CD14-positive monocyte (primary cell): ENCODE measurements at regions not wholly inside any gene's neighbourhood (a gene's known extent, or its start where the extent isn't known, plus 50 kb on each side); places are given as distances from the start of the nearest gene placed in this dataset.

Experiments used
- DNase-seq, 3 donors: peaks; one replicate each; pipeline ENCODE4 v3.0.0-alpha.2; 2011 to 2022
- H2AFZ ChIP-seq: 2 replicates; pipeline ENCODE4 v1.6.0; 2012; ENCODE audit warnings: mild to moderate bottlenecking, low read depth, low read length, inconsistent platforms; ENCODE audit not compliant: insufficient read depth, poor library complexity, severe bottlenecking
- H3K27ac ChIP-seq, 2 donors: 1 replicate in 1 of 2; 2 replicates in 1 of 2; pipeline ENCODE4 v1.5.1; 2012 to 2013; ENCODE audit warnings: low read length in 2 of 2, control low read depth in 1 of 2, inconsistent platforms in 1 of 2, low read depth in 1 of 2, mild to moderate bottlenecking in 1 of 2
- H3K27me3 ChIP-seq, 2 donors: one replicate each; pipeline versions ENCODE4 v1.6.0 to v1.6.1; 2011 to 2013; ENCODE audit warnings: low read length in 2 of 2; ENCODE audit not compliant: control insufficient read depth in 2 of 2, insufficient read depth in 2 of 2
- H3K36me3 ChIP-seq, 2 donors: replicated peaks in 1 of 2; 1 replicate in 1 of 2; 2 replicates in 1 of 2; pipeline versions ENCODE4 v1.5.1 to v1.6.1; 2012 to 2013; ENCODE audit warnings: low read length in 2 of 2, control low read depth in 1 of 2, inconsistent platforms in 1 of 2, mild to moderate bottlenecking in 1 of 2; ENCODE audit not compliant: insufficient read depth in 2 of 2, control insufficient read depth in 1 of 2
- H3K4me1 ChIP-seq, 2 donors: 1 replicate in 1 of 2; 2 replicates in 1 of 2; pipeline versions ENCODE4 v1.5.1 to v1.6.1; 2012 to 2013; ENCODE audit warnings: low read length in 2 of 2, control low read depth in 1 of 2, inconsistent platforms in 1 of 2, mild to moderate bottlenecking in 1 of 2, moderate library complexity in 1 of 2; ENCODE audit not compliant: insufficient read depth in 2 of 2, control insufficient read depth in 1 of 2
- H3K4me2 ChIP-seq: replicated peaks from 2 replicates; pipeline ENCODE3; 2012; ENCODE audit warnings: low read length, moderate library complexity, mild to moderate bottlenecking; ENCODE audit not compliant: poor library complexity, severe bottlenecking; ENCODE audit errors: extremely low read depth
- H3K4me3 ChIP-seq, 3 experiments: fragments of 200-600 bp in 1 of 3; sonication (generic) in 1 of 3; replicated peaks in 1 of 3; 1 replicate in 2 of 3; 2 replicates in 1 of 3; pipeline ENCODE4 v1.5.1; 2011 to 2013; ENCODE audit warnings: low read length in 3 of 3, mild to moderate bottlenecking in 3 of 3, control low read depth in 2 of 3, low read depth in 2 of 3, inconsistent platforms in 1 of 3, moderate library complexity in 1 of 3
- H3K79me2 ChIP-seq: 2 replicates; pipeline ENCODE4 v1.6.0; 2012; ENCODE audit warnings: mild to moderate bottlenecking, control low read depth, inconsistent platforms, low read length, moderate library complexity; ENCODE audit not compliant: insufficient read depth
- H3K9ac ChIP-seq: 2 replicates; pipeline ENCODE4 v1.6.0; 2017; ENCODE audit warnings: low read length, mild to moderate bottlenecking; ENCODE audit not compliant: insufficient read depth, poor library complexity, severe bottlenecking
- H3K9me3 ChIP-seq, 2 donors: replicated peaks in 1 of 2; 1 replicate in 1 of 2; 2 replicates in 1 of 2; pipeline versions ENCODE4 v1.5.1 to v1.6.1; 2012 to 2013; ENCODE audit warnings: low read length in 2 of 2, control low read depth in 1 of 2; ENCODE audit not compliant: control insufficient read depth in 1 of 2, insufficient read depth in 1 of 2
- H4K20me1 ChIP-seq: 2 replicates; pipeline ENCODE4 v1.6.0; 2012; ENCODE audit warnings: mild to moderate bottlenecking, low read length, control low read depth, moderate library complexity; ENCODE audit not compliant: insufficient read depth
- H3K27ac Mint-ChIP-seq, 7 donors: one replicate each; pipeline ENCODE4 v1.8.0; 2020; ENCODE audit warnings: mild to moderate bottlenecking in 7 of 7, mixed read lengths in 7 of 7, moderate library complexity in 6 of 7, inconsistent platforms in 2 of 7
- H3K27me3 Mint-ChIP-seq, 3 donors: one replicate each; pipeline ENCODE4 v1.8.0; 2021 to 2022; ENCODE audit warnings: low read depth in 3 of 3, mild to moderate bottlenecking in 3 of 3, mixed read lengths in 3 of 3, moderate library complexity in 3 of 3, inconsistent platforms in 1 of 3
- H3K36me3 Mint-ChIP-seq, 2 donors: one replicate each; pipeline ENCODE4 v1.8.0; 2020; ENCODE audit warnings: mixed read lengths in 2 of 2, inconsistent platforms in 1 of 2, mild to moderate bottlenecking in 1 of 2
- H3K4me1 Mint-ChIP-seq: one replicate; pipeline ENCODE4 v1.8.0; 2020; ENCODE audit warnings: mild to moderate bottlenecking, mixed read lengths
- H3K4me3 Mint-ChIP-seq, 2 donors: one replicate each; pipeline ENCODE4 v1.8.0; 2020; ENCODE audit warnings: mild to moderate bottlenecking in 2 of 2, mixed read lengths in 2 of 2, moderate library complexity in 1 of 2
- H3K9me3 Mint-ChIP-seq, 7 donors: one replicate each; pipeline ENCODE4 v1.8.0; 2020 to 2022; ENCODE audit warnings: mixed read lengths in 7 of 7, mild to moderate bottlenecking in 6 of 7, moderate library complexity in 6 of 7, inconsistent platforms in 2 of 7
- CTCF ChIP-seq: fragments of 200-600 bp; IDR thresholded peaks from one replicate; pipeline ENCODE4 v1.8.0; 2022; ENCODE audit warnings: antibody characterized with exemption, mild to moderate bottlenecking
- WGBS: methylation state at CpG from one replicate; pipeline ENCODE4 v1.1.5; 2013; ENCODE audit warnings: missing lambda C conversion rate; ENCODE audit not compliant: insufficient coverage; 5-methylcytosine and 5-hydroxymethylcytosine counted together
- intact Hi-C, 2 donors: fragments of 100-400 bp; cut with micrococcal nuclease; formaldehyde crosslinking; loops; one replicate each; pipeline versions ENCODE4 v1.15.0 to v1.15.1; 2023

- no peaks in the 10 kb centered on the region for H4K20me1 ChIP-seq
- no peak overlapping the region for H3K9ac ChIP-seq
- WGBS: 84% methylated on average over 5 of the region's 6 CpGs
- no peak for TF ChIP-seq CTCF
- H3K36me3 ChIP-seq: no peaks in the 10 kb centered on the region
- H3K9me3 ChIP-seq: peaks cover 0 to 16% of the 10 kb centered on the region in 2 donors
- no peak overlapping the region for H3K4me3 ChIP-seq
- DNase-seq: peak in 1 of 3 donors; percentile 3
- no peaks in the 10 kb centered on the region for H3K4me1 ChIP-seq
- no peaks in the 10 kb centered on the region for H3K27me3 ChIP-seq
- H3K27ac ChIP-seq: no peak overlapping the region
- intact Hi-C loops: no loop called here
- no peaks in the 10 kb centered on the region for H3K79me2 ChIP-seq
- H3K36me3 Mint-ChIP-seq: no peaks in the 10 kb centered on the region
- no peak overlapping the region for H3K27ac Mint-ChIP-seq
- peaks cover 0 to 6% (median 2%) of the 10 kb centered on the region in 7 donors for H3K9me3 Mint-ChIP-seq
- H3K27me3 Mint-ChIP-seq: no peaks in the 10 kb centered on the region
- no peaks in the 10 kb centered on the region for H3K4me1 Mint-ChIP-seq
- no peak overlapping the region for H3K4me3 Mint-ChIP-seq
- no peak overlapping the region for H3K4me2 ChIP-seq
- no peak overlapping the region for H2AFZ ChIP-seq
These were observed 163.5 kb downstream of the CDH19 start for GRCh38 chr18:66440433-66440832.

GRCh38 chr18:66439670-66440069 lies 164.2 kb downstream of the CDH19 start:
- Histone ChIP-seq H3K9me3 (peaks cover 0 to 16% of the 10 kb centered on the region in 2 donors), H3K27me3 (no peaks in the 10 kb centered on the region), H3K4me3 (no peak overlapping the region), H3K36me3 (no peaks in the 10 kb centered on the region), H4K20me1 (no peaks in the 10 kb centered on the region), H3K9ac (no peak overlapping the region), H3K27ac (no peak overlapping the region), H3K4me2 (no peak overlapping the region), H3K79me2 (no peaks in the 10 kb centered on the region), H2AFZ (no peak overlapping the region), H3K4me1 (no peaks in the 10 kb centered on the region)
- Mint-ChIP-seq H3K27me3 (no peaks in the 10 kb centered on the region), H3K9me3 (peaks cover 0 to 6% (median 2%) of the 10 kb centered on the region in 7 donors), H3K27ac (no peak overlapping the region), H3K4me1 (no peaks in the 10 kb centered on the region), H3K36me3 (no peaks in the 10 kb centered on the region), H3K4me3 (no peak overlapping the region)
- peak in 1 of 3 donors; percentile 2 for DNase-seq
- intact Hi-C loops: no loop called here
- WGBS: 88% methylated on average over 6 of the region's 7 CpGs
- TF ChIP-seq CTCF: no peak
